GM23248 (cell line): ENCODE measurements at regions not wholly inside any gene's neighbourhood (a gene's known extent, or its start where the extent isn't known, plus 50 kb on each side); places are given as distances from the start of the nearest gene placed in this dataset.

Experiments used
- DNase-seq: peaks from one replicate; pipeline ENCODE4 v3.0.0-alpha.2; 2015
- H2AFZ ChIP-seq: fragments of 200-600 bp; sonication (generic); 2 replicates; pipeline ENCODE4 v1.6.1; 2016; ENCODE audit warnings: antibody characterized with exemption
- H3F3A ChIP-seq: fragments of 200-600 bp; sonication (generic); 2 replicates; pipeline ENCODE4 v1.6.1; 2016; ENCODE audit warnings: mild to moderate bottlenecking, antibody characterized with exemption, mixed run types; ENCODE audit not compliant: insufficient read depth
- H3K27ac ChIP-seq: fragments of 200-600 bp; sonication (generic); 2 replicates; pipeline ENCODE4 v1.5.1; 2016; ENCODE audit warnings: mild to moderate bottlenecking
- H3K27me3 ChIP-seq: fragments of 200-600 bp; sonication (generic); replicated peaks from 2 replicates; pipeline ENCODE4 v1.6.1; 2016; ENCODE audit warnings: mild to moderate bottlenecking; ENCODE audit not compliant: insufficient read depth
- H3K36me3 ChIP-seq: fragments of 200-600 bp; sonication (generic); 2 replicates; pipeline ENCODE4 v1.6.1; 2016; ENCODE audit warnings: low read depth, mild to moderate bottlenecking
- H3K4me1 ChIP-seq: fragments of 200-600 bp; sonication (generic); 2 replicates; pipeline ENCODE4 v1.6.1; 2016; ENCODE audit warnings: mild to moderate bottlenecking; ENCODE audit not compliant: insufficient read depth
- H3K4me2 ChIP-seq: fragments of 200-600 bp; sonication (generic); one replicate; pipeline ENCODE4 v1.6.1; 2016; ENCODE audit warnings: mild to moderate bottlenecking; ENCODE audit not compliant: unreplicated experiment
- H3K4me3 ChIP-seq: fragments of 200-600 bp; sonication (generic); 2 replicates; pipeline ENCODE4 v1.5.1; 2016; ENCODE audit warnings: mild to moderate bottlenecking
- H3K79me2 ChIP-seq: fragments of 200-600 bp; sonication (generic); 2 replicates; pipeline ENCODE4 v1.6.1; 2016; ENCODE audit warnings: mild to moderate bottlenecking; ENCODE audit not compliant: insufficient read depth
- H3K9ac ChIP-seq: fragments of 200-600 bp; sonication (generic); 2 replicates; pipeline ENCODE4 v1.6.1; 2016; ENCODE audit warnings: mild to moderate bottlenecking
- H3K9me2 ChIP-seq: fragments of 200-600 bp; sonication (generic); 2 replicates; pipeline ENCODE4 v1.6.1; 2016; ENCODE audit warnings: mixed run types, mild to moderate bottlenecking, moderate library complexity; ENCODE audit not compliant: insufficient read depth
- H3K9me3 ChIP-seq: fragments of 200-600 bp; sonication (generic); one replicate; pipeline ENCODE4 v1.6.1; 2017; ENCODE audit warnings: low read depth
- H4K20me1 ChIP-seq: fragments of 200-600 bp; sonication (generic); 2 replicates; pipeline ENCODE4 v1.6.0; 2016; ENCODE audit not compliant: insufficient read depth
- EZH2 ChIP-seq: fragments of 200-600 bp; sonication (generic); IDR thresholded peaks from 2 replicates; pipeline ENCODE4 v1.6.1; 2018; ENCODE audit warnings: antibody characterized with exemption, mild to moderate bottlenecking; ENCODE audit not compliant: insufficient read depth, poor library complexity, severe bottlenecking
- EZH2phosphoT487 ChIP-seq: fragments of 200-600 bp; sonication (generic); IDR thresholded peaks from 2 replicates; pipeline ENCODE4 v1.6.1; 2018; ENCODE audit warnings: antibody characterized with exemption, moderate library complexity, mild to moderate bottlenecking, low read depth; ENCODE audit not compliant: insufficient read depth
- WGBS, 2 experiments: methylation state at CpG; one replicate each; pipeline ENCODE4 v1.1.6; 2015 to 2017; ENCODE audit warnings: low lambda C conversion rate in 2 of 2, low coverage in 1 of 2; ENCODE audit errors: missing lambda C conversion rate in 2 of 2; 5-methylcytosine and 5-hydroxymethylcytosine counted together
- in situ Hi-C: fragments of 300-500 bp; cut with MboI; formaldehyde crosslinking; loops from 2 replicates; pipeline ENCODE4 v1.15.0; 2020

DNA sequence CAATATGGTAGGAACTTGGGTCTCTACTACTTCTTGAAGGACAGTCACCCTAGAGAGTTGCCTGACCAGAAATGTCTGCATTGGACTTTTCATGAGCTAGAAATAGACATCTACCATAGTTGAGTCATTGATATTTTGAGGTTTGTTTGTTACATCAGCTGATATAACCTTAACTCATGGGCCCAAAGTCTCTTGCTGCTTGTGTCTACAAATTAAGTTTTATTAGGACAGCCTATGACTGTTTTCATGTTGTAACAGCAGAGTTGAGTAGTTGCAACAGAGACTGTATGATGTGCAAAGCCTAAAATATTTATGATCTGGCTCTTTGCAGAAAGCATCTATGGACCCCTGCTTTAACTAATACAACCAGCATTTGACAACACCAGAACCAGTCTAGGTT lies 155.3 kb downstream of the MIAT start:
- TF ChIP-seq EZH2 = no peak
- TF ChIP-seq EZH2phosphoT487 = no peak
- Histone ChIP-seq H3K9me3 (no peaks in the 10 kb centered on the region), H3K79me2 (no peaks in the 10 kb centered on the region), H3F3A (peaks cover 26% of the 10 kb centered on the region), H3K4me1 (peaks cover 14% of the 10 kb centered on the region), H3K36me3 (no peaks in the 10 kb centered on the region), H3K9me2 (no peaks in the 10 kb centered on the region), H3K27ac (no peak overlapping the region), H3K4me2 (no peak overlapping the region), H4K20me1 (no peaks in the 10 kb centered on the region), H3K27me3 (no peaks in the 10 kb centered on the region), H3K4me3 (no peak overlapping the region), H2AFZ (no peak overlapping the region), H3K9ac (no peak overlapping the region)
- in situ Hi-C loops = no loop called here
- peak; percentile 52 for DNase-seq

DNA sequence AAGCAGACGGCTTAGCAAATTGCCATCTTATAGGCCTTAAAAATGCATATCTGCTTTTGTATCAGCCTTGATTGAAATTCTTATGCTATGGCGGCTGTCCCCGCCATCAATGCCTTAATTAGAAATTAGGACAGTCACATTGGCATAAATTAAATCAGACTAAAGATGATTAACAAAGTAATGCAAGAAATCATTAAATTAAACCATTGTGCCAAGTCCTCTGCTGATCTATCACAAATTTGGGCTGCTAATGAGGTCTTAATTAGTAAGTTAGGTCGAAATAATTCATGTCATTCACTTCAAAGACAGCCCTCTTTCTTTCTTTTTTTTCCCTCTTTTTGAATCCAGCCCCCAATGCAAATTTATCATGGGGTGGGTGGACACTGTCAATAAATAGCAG lies 159.3 kb downstream of the MIAT start:
- Histone ChIP-seq H3K9me3 (no peaks in the 10 kb centered on the region), H3K4me1 (peaks cover under 1% of the 10 kb centered on the region; the same call in 1 of the 2 replicates), H3K9ac (no peak overlapping the region), H3K4me2 (no peak overlapping the region), H3F3A (peaks cover 10% of the 10 kb centered on the region; the same call in 1 of the 2 replicates), H3K79me2 (no peaks in the 10 kb centered on the region), H3K9me2 (no peaks in the 10 kb centered on the region), H2AFZ (no peak overlapping the region), H4K20me1 (no peaks in the 10 kb centered on the region), H3K27ac (no peak overlapping the region), H3K27me3 (no peaks in the 10 kb centered on the region), H3K36me3 (no peaks in the 10 kb centered on the region), H3K4me3 (no peak overlapping the region)
- no peak for DNase-seq
- 84 to 87% methylated on average over 4 of the region's 4 CpGs for WGBS, 2 experiments
- in situ Hi-C loops = no loop called here
- TF ChIP-seq EZH2 = no peak
- no peak for TF ChIP-seq EZH2phosphoT487

GRCh38 chr22:26817926-26818325 lies 160.5 kb downstream of the MIAT start:
- WGBS, 2 experiments = 64 to 67% methylated on average over 4 of the region's 4 CpGs
- H2AFZ ChIP-seq = no peak overlapping the region
- H3K36me3 ChIP-seq = no peaks in the 10 kb centered on the region
- H3K27me3 ChIP-seq = no peaks in the 10 kb centered on the region
- H3K4me2 ChIP-seq = no peak overlapping the region
- no peak overlapping the region for H3K9ac ChIP-seq
- H3K4me1 ChIP-seq = no peaks in the 10 kb centered on the region
- H3K9me2 ChIP-seq = no peaks in the 10 kb centered on the region
- no peaks in the 10 kb centered on the region for H3F3A ChIP-seq
- in situ Hi-C loops = no loop called here
- no peak overlapping the region for H3K4me3 ChIP-seq
- H3K27ac ChIP-seq = no peak overlapping the region
- no peaks in the 10 kb centered on the region for H4K20me1 ChIP-seq
- H3K9me3 ChIP-seq = no peaks in the 10 kb centered on the region
- TF ChIP-seq EZH2phosphoT487 = no peak
- no peak for TF ChIP-seq EZH2
- no peaks in the 10 kb centered on the region for H3K79me2 ChIP-seq
- no peak for DNase-seq

- H3K9me2 ChIP-seq = no peaks in the 10 kb centered on the region
- no peak overlapping the region for H3K4me3 ChIP-seq
- no peak overlapping the region for H3K9ac ChIP-seq
- DNase-seq = no peak
- H3K4me1 ChIP-seq = no peaks in the 10 kb centered on the region
- H3K4me2 ChIP-seq = no peak overlapping the region
- in situ Hi-C loops = no loop called here
- H3F3A ChIP-seq = no peaks in the 10 kb centered on the region
- no peaks in the 10 kb centered on the region for H3K27me3 ChIP-seq
- H2AFZ ChIP-seq = no peak overlapping the region
- H3K27ac ChIP-seq = no peak overlapping the region
- H3K9me3 ChIP-seq = no peaks in the 10 kb centered on the region
- no peaks in the 10 kb centered on the region for H3K36me3 ChIP-seq
- no peaks in the 10 kb centered on the region for H3K79me2 ChIP-seq
- WGBS, 2 experiments = 84 to 88% methylated on average over 4 of the region's 4 CpGs
- TF ChIP-seq EZH2 = no peak
- no peak for TF ChIP-seq EZH2phosphoT487
- H4K20me1 ChIP-seq = no peaks in the 10 kb centered on the region
Observed at GRCh38 chr22:26821854-26822253, 164.5 kb downstream of the MIAT start.

- no peak overlapping the region for H2AFZ ChIP-seq
- H3F3A ChIP-seq = no peaks in the 10 kb centered on the region
- no peak overlapping the region for H3K4me2 ChIP-seq
- in situ Hi-C loops = no loop called here
- no peaks in the 10 kb centered on the region for H3K9me2 ChIP-seq
- no peaks in the 10 kb centered on the region for H3K4me1 ChIP-seq
- no peak overlapping the region for H3K27ac ChIP-seq
- H3K79me2 ChIP-seq = no peaks in the 10 kb centered on the region
- TF ChIP-seq EZH2 = no peak
- no peak for TF ChIP-seq EZH2phosphoT487
- no peaks in the 10 kb centered on the region for H4K20me1 ChIP-seq
- no peaks in the 10 kb centered on the region for H3K36me3 ChIP-seq
- 61% methylated on average over 2 of the region's 2 CpGs for whole genome bisulfite sequencing, 2 experiments
- H3K27me3 ChIP-seq = no peaks in the 10 kb centered on the region
- DNase-seq = no peak
- H3K9me3 ChIP-seq = no peaks in the 10 kb centered on the region
- no peak overlapping the region for H3K4me3 ChIP-seq
- no peak overlapping the region for H3K9ac ChIP-seq
Observed at GRCh38 chr22:26822313-26822712, 164.9 kb downstream of the MIAT start.
